K562 (cell line): ENCODE measurements at regions not wholly inside any gene's neighbourhood (a gene's known extent, or its start where the extent isn't known, plus 50 kb on each side); places are given as distances from the start of the nearest gene placed in this dataset.

Experiments
- ATAC-seq: fragments of 200-7000 bp; cut with Tn5 transposase; 3 replicates; pipeline ENCODE4 v1.9.1; 2020; ENCODE audit warnings: moderate library complexity
- BruUV-seq: library from RNA; stranded (reverse); fragments of 400-500 nt; replicated peaks from 2 replicates; lab custom pipeline; 2021; lab: Mats Ljungman, UMichigan
- CTCF ChIA-PET: fragments of 300-600 bp; formaldehyde crosslinking; extraction: SDS; loops from one replicate; lab custom pipeline; 2021; ENCODE audit warnings: low intra/inter-chr PET ratio; lab: Yijun Ruan, JAX
- POLR2A ChIA-PET: fragments of 300-600, 350-650 bp; sonication (Branson Sonifier 250); formaldehyde crosslinking; extraction: SDS; loops from one replicate; lab custom pipeline; 2021; ENCODE audit warnings: antibody characterized with exemption, inconsistent platforms; lab: Yijun Ruan, JAX
- DNase-seq, 4 experiments: peaks; one replicate each; pipeline versions ENCODE4 v3.0.0 to v3.0.0-alpha.2; 2011 to 2018; ENCODE audit warnings: low spot score in 3 of 4, mixed read lengths in 3 of 4; ENCODE audit errors: extremely low read depth in 1 of 4
- FAIRE-seq: peaks from 2 replicates; lab custom pipeline; 2011; peaks lifted over from hg19 to GRCh38; lab: Jason Lieb, UNC
- H2AFZ ChIP-seq: 2 replicates; pipeline ENCODE4 v1.6.0; 2011; ENCODE audit warnings: low read depth, low read length, control low read depth, inconsistent platforms
- H3K27ac ChIP-seq: fragments of 200-600 bp; 3 replicates; pipeline ENCODE4 v1.8.0; 2011; ENCODE audit warnings: low read depth, mild to moderate bottlenecking, control low read depth, inconsistent platforms, low read length, moderate library complexity, mixed read lengths; ENCODE audit errors: extremely low read depth
- H3K27me3 ChIP-seq, 2 experiments: fragments of 300-600 bp in 1 of 2; 2 replicates in 1 of 2; 3 replicates in 1 of 2; pipeline versions ENCODE4 v1.6.0 to v1.8.0; 2011; ENCODE audit warnings: inconsistent platforms in 2 of 2, low read length in 2 of 2, mild to moderate bottlenecking in 1 of 2, mixed read lengths in 1 of 2, moderate library complexity in 1 of 2; ENCODE audit not compliant: control insufficient read depth in 2 of 2, insufficient read depth in 2 of 2
- H3K36me3 ChIP-seq: fragments of 300-600 bp; 3 replicates; pipeline ENCODE4 v1.8.0; 2011; ENCODE audit warnings: mild to moderate bottlenecking, low read length, inconsistent platforms; ENCODE audit not compliant: control insufficient read depth, insufficient read depth
- H3K4me1 ChIP-seq, 2 experiments: fragments of 200-600 bp in 1 of 2; replicated peaks in 1 of 2; 2 replicates in 1 of 2; 3 replicates in 1 of 2; pipeline versions ENCODE4 v1.5.1 to v1.8.0; 2011; ENCODE audit warnings: inconsistent platforms in 2 of 2, low read length in 2 of 2, mild to moderate bottlenecking in 1 of 2, mixed read lengths in 1 of 2, moderate library complexity in 1 of 2; ENCODE audit not compliant: control insufficient read depth in 2 of 2, insufficient read depth in 2 of 2
- H3K4me2 ChIP-seq: 2 replicates; pipeline ENCODE4 v1.6.1; 2011; ENCODE audit warnings: low read length, control low read depth, inconsistent platforms, mixed read lengths; ENCODE audit not compliant: insufficient read depth
- H3K4me3 ChIP-seq: fragments of 200-600 bp; sonication (generic), shearing (Covaris generic); 2 replicates; pipeline ENCODE4 v1.5.1; 2016; ENCODE audit warnings: control low read depth, inconsistent platforms
- H3K79me2 ChIP-seq: fragments of 200-600 bp; 3 replicates; pipeline ENCODE4 v1.8.0; 2011; ENCODE audit warnings: low read length, inconsistent platforms; ENCODE audit not compliant: control insufficient read depth, insufficient read depth
- H3K9ac ChIP-seq, 2 experiments: 2 replicates each; pipeline versions ENCODE4 v1.6.0 to v1.6.1; 2011; ENCODE audit warnings: low read depth in 2 of 2, low read length in 2 of 2, control low read depth in 1 of 2, inconsistent platforms in 1 of 2, mild to moderate bottlenecking in 1 of 2, mixed read lengths in 1 of 2; ENCODE audit not compliant: insufficient read depth in 1 of 2
- H3K9me1 ChIP-seq: one replicate; pipeline ENCODE4 v1.6.0; 2011; ENCODE audit warnings: inconsistent platforms, mild to moderate bottlenecking, low read length, moderate library complexity; ENCODE audit not compliant: control insufficient read depth, insufficient read depth
- H3K9me3 ChIP-seq: replicated peaks from 2 replicates; pipeline ENCODE4 v1.5.1; 2011; ENCODE audit warnings: low read depth, low read length, inconsistent platforms; ENCODE audit not compliant: control insufficient read depth, insufficient read depth
- H4K20me1 ChIP-seq: replicated peaks from 2 replicates; pipeline ENCODE4 v1.6.1; 2011; ENCODE audit warnings: low read length, inconsistent platforms, mixed read lengths; ENCODE audit not compliant: control insufficient read depth, insufficient read depth
- BCOR ChIP-seq: fragments of 450-650 bp; IDR thresholded peaks from 2 replicates; pipeline ENCODE4 v1.6.1; 2016
- EZH2 ChIP-seq: IDR thresholded peaks from 2 replicates; pipeline ENCODE4 v1.6.1; 2012; ENCODE audit warnings: low read depth, mild to moderate bottlenecking, inconsistent platforms, low read length, borderline replicate concordance
- MYBL2 ChIP-seq, 2 experiments: fragments of 450-650 bp in 1 of 2; sonication (generic) in 1 of 2; formaldehyde crosslinking in 1 of 2; IDR thresholded peaks; 2 replicates each; pipeline versions ENCODE4 v1.6.1 to v1.8.1; 2017 to 2022; ENCODE audit warnings: borderline replicate concordance in 1 of 2, inconsistent platforms in 1 of 2, low read depth in 1 of 2, mild to moderate bottlenecking in 1 of 2, missing genetic modification reagents in 1 of 2, moderate library complexity in 1 of 2
- NCOA4 ChIP-seq: fragments of 450-650 bp; IDR thresholded peaks from 2 replicates; pipeline ENCODE4 v1.6.1; 2018; ENCODE audit warnings: mild to moderate bottlenecking; ENCODE audit not compliant: partially characterized antibody
- NFRKB ChIP-seq: fragments of 450-650 bp; IDR thresholded peaks from 2 replicates; pipeline ENCODE4 v1.6.1; 2016; ENCODE audit warnings: low read depth
- SAFB ChIP-seq: fragments of 200-400 bp; formaldehyde crosslinking; IDR thresholded peaks from 2 replicates; pipeline ENCODE4 v1.6.1; 2017; ENCODE audit warnings: low read depth, low read length, borderline replicate concordance
- ZNF699 ChIP-seq: fragments of 250-450 bp; sonication (Bioruptor Pico); IDR thresholded peaks from 2 replicates; pipeline ENCODE4 v1.8.0; 2021; ENCODE audit warnings: mild to moderate bottlenecking, moderate library complexity; ENCODE audit not compliant: insufficient replicate concordance
- ZNF79 ChIP-seq: fragments of 250-450 bp; sonication (Bioruptor Pico); IDR thresholded peaks from 2 replicates; pipeline ENCODE4 v1.4.0; 2020; ENCODE audit warnings: low read depth, mild to moderate bottlenecking, moderate library complexity
- WGBS: fragments of 100-300 bp; shearing (Covaris generic); methylation state at CpG from one replicate; pipeline ENCODE4 v1.1.6; 2016; ENCODE audit warnings: low coverage, mixed read lengths; ENCODE audit not compliant: insufficient coverage; ENCODE audit errors: missing lambda C conversion rate; 5-methylcytosine and 5-hydroxymethylcytosine counted together
- in situ Hi-C: fragments of 300-500 bp; cut with MboI; formaldehyde crosslinking; loops from 4 replicates; pipeline ENCODE4 v1.15.0; 2018; ENCODE audit warnings: inconsistent platforms, mixed read lengths
- intact Hi-C: fragments of 100-400 bp; cut with micrococcal nuclease; formaldehyde crosslinking; loops from 2 replicates; pipeline ENCODE4 v1.14.2; 2022

DNA sequence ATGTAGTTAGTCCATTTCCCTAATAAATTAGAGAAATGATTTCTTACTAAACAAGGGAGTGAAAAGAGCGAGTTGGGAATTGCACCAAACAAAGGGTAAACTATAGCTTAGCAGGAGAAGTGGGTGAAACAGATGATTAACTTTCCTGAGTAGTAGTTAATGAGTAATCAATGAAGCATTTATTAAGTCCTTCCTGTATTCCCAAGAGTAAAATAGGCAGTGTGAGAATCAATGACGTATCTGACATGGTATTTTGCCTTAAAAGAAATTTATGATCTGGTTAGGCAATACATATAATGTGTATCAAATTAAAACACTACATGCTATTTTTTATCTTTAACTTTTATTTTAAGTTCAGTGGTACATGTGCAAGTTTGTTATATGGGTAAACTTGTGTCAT, 142.8 kb downstream of the KLF5 start:
- Histone ChIP-seq H3K4me3 (no peak overlapping the region), H3K4me2 (no peak overlapping the region), H3K27ac (no peak overlapping the region), H3K9me1 (no peaks in the 10 kb centered on the region), H4K20me1 (no peaks in the 10 kb centered on the region), H3K27me3 (no peaks in the 10 kb centered on the region), H3K36me3 (no peaks in the 10 kb centered on the region), H2AFZ (no peak overlapping the region), H3K9ac (no peak overlapping the region), H3K4me1 (no peaks in the 10 kb centered on the region), H3K9me3 (no peaks in the 10 kb centered on the region), H3K79me2 (no peaks in the 10 kb centered on the region)
- no peak for TF ChIP-seq EZH2
- TF ChIP-seq ZNF79 (CRISPR knock-in tag) = no peak
- no peak for TF ChIP-seq NCOA4
- TF ChIP-seq ZNF699 (CRISPR knock-in tag) = no peak
- no peak for TF ChIP-seq MYBL2 (IDR thresholded peaks at IDR 0.05; ENCODE audit: low read depth)
- no peak for TF ChIP-seq MYBL2 (CRISPR knock-in tag; IDR thresholded peaks at IDR 0.05; ENCODE audit: borderline replicate concordance)
- no peak for TF ChIP-seq NFRKB
- TF ChIP-seq SAFB = no peak
- no peak for TF ChIP-seq BCOR
- no TSS peak for BruUV-seq
- 0% methylated on average over 2 of the region's 2 CpGs for WGBS
- CTCF ChIA-PET = no interaction called here
- FAIRE-seq (no peak), DNase-seq (no peak), ATAC-seq (no peak)
- POLR2A ChIA-PET = interaction anchor here (0.6 kb wide), 1 partner anchor 9 kb away, joined by 3 read pairs; no protein-coding TSS in a partner anchor
- in situ Hi-C loops (no loop called here), intact Hi-C loops (no loop called here)
